PC-3 (cell line): ENCODE measurements at regions not wholly inside any gene's neighbourhood (a gene's known extent, or its start where the extent isn't known, plus 50 kb on each side); places are given as distances from the start of the nearest gene placed in this dataset.

Experiments used
- EZH2 ChIP-seq: fragments of 300-600 bp; sonication (generic); IDR thresholded peaks from one replicate; pipeline ENCODE4 v1.6.1; 2017; ENCODE audit warnings: antibody characterized with exemption, mild to moderate bottlenecking, low read length; ENCODE audit not compliant: unreplicated experiment
- EZH2phosphoT487 ChIP-seq: fragments of 300-600 bp; sonication (generic); IDR thresholded peaks from 2 replicates; pipeline ENCODE4 v1.6.1; 2018; ENCODE audit warnings: mild to moderate bottlenecking, antibody characterized with exemption, low read length, borderline replicate concordance
- TF ChIP-seq, protein P1 (sequence below): fragments of 300-600 bp; sonication (generic); conservative IDR thresholded peaks from 2 replicates; pipeline ENCODE4 v1.5.1; 2017; ENCODE audit warnings: antibody characterized with exemption, low read depth, mild to moderate bottlenecking, low read length

DNA sequence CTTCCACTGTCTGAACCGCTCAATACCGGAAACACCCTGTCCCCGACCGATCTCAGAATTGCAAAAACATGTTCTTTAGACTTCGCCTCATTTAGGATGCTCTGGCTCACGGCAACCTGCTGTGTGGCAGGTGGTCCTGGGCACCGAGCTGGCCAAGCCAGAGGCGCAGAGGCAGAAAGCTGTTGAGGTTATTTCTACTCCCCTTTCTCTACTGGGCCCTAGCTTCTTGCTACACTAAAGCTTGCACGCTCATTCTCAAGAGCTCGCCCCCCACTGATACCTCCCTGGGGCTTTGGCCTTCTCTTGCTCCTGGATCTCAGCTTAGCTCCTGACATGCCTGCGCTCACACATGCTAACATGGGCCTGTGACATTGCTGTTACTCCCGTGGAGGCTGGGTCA lies 417.4 kb downstream of the LPIN1 start:
- TF ChIP-seq, protein P1, sequence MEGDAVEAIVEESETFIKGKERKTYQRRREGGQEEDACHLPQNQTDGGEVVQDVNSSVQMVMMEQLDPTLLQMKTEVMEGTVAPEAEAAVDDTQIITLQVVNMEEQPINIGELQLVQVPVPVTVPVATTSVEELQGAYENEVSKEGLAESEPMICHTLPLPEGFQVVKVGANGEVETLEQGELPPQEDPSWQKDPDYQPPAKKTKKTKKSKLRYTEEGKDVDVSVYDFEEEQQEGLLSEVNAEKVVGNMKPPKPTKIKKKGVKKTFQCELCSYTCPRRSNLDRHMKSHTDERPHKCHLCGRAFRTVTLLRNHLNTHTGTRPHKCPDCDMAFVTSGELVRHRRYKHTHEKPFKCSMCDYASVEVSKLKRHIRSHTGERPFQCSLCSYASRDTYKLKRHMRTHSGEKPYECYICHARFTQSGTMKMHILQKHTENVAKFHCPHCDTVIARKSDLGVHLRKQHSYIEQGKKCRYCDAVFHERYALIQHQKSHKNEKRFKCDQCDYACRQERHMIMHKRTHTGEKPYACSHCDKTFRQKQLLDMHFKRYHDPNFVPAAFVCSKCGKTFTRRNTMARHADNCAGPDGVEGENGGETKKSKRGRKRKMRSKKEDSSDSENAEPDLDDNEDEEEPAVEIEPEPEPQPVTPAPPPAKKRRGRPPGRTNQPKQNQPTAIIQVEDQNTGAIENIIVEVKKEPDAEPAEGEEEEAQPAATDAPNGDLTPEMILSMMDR = no peak
- TF ChIP-seq EZH2 (no peak), EZH2phosphoT487 (no peak)
